HepG2 (cell line): ENCODE measurements at regions not wholly inside any gene's neighbourhood (a gene's known extent, or its start where the extent isn't known, plus 50 kb on each side); places are given as distances from the start of the nearest gene placed in this dataset.

Experiments
- ATAC-seq: fragments of 200-7000 bp; cut with Tn5 transposase; 3 replicates; pipeline ENCODE4 v1.9.1; 2020; ENCODE audit warnings: mild to moderate bottlenecking, moderate library complexity
- BruUV-seq: library from RNA; stranded (reverse); fragments of 400-500 nt; replicated peaks from 2 replicates; lab custom pipeline; 2021; lab: Mats Ljungman, UMichigan
- CTCF ChIA-PET: fragments of 300-600 bp; formaldehyde crosslinking; extraction: SDS; loops from one replicate; lab custom pipeline; 2021; ENCODE audit warnings: low total read pairs, inconsistent platforms, low intra/inter-chr PET ratio; lab: Yijun Ruan, JAX
- POLR2A ChIA-PET: fragments of 350-600 bp; sonication (Branson Sonifier 250); formaldehyde crosslinking; loops from one replicate; lab custom pipeline; 2020; ENCODE audit warnings: antibody characterized with exemption, inconsistent platforms; lab: Yijun Ruan, JAX
- DNase-seq: peaks from one replicate; pipeline ENCODE4 v3.0.0-alpha.2; 2015; ENCODE audit warnings: low spot score
- FAIRE-seq: peaks from 3 replicates; lab custom pipeline; 2011; peaks lifted over from hg19 to GRCh38; lab: Jason Lieb, UNC
- H2AFZ ChIP-seq: one replicate; pipeline ENCODE4 v1.6.1; 2011; ENCODE audit warnings: low read length, inconsistent platforms
- H3K27ac ChIP-seq: fragments of 300-600 bp; 3 replicates; pipeline ENCODE4 v1.8.0; 2011; ENCODE audit warnings: mixed run types, mild to moderate bottlenecking, mixed read lengths, low read length, inconsistent platforms; ENCODE audit not compliant: insufficient read depth; ENCODE audit errors: extremely low read length
- H3K27me3 ChIP-seq, 2 experiments: fragments of 200-600 bp in 1 of 2; 2 replicates in 1 of 2; 3 replicates in 1 of 2; pipeline versions ENCODE4 v1.6.0 to v1.8.0; 2011; ENCODE audit warnings: low read length in 2 of 2, mild to moderate bottlenecking in 2 of 2, moderate library complexity in 2 of 2, inconsistent platforms in 1 of 2; ENCODE audit not compliant: insufficient read depth in 2 of 2, control insufficient read depth in 1 of 2
- H3K36me3 ChIP-seq, 2 experiments: fragments of 200-600 bp in 1 of 2; replicated peaks in 1 of 2; 2 replicates in 1 of 2; 3 replicates in 1 of 2; pipeline versions ENCODE4 v1.5.1 to v1.8.0; 2011; ENCODE audit warnings: low read length in 2 of 2, inconsistent platforms in 1 of 2; ENCODE audit not compliant: insufficient read depth in 2 of 2, control insufficient read depth in 1 of 2
- H3K4me1 ChIP-seq: 2 replicates; pipeline ENCODE4 v1.5.1; 2012; ENCODE audit warnings: low read length, inconsistent platforms; ENCODE audit not compliant: insufficient read depth
- H3K4me2 ChIP-seq: 2 replicates; pipeline ENCODE4 v1.6.0; 2011; ENCODE audit warnings: low read depth, low read length, inconsistent platforms
- H3K4me3 ChIP-seq, 3 experiments: fragments of 200-600 bp in 1 of 3; sonication (generic), shearing (Covaris generic) in 1 of 3; replicated peaks in 1 of 3; 2 replicates each; pipeline ENCODE4 v1.5.1; 2011 to 2016; ENCODE audit warnings: low read length in 3 of 3, inconsistent platforms in 2 of 3, low read depth in 2 of 3, mild to moderate bottlenecking in 2 of 3, control low read depth in 1 of 3, mixed read lengths in 1 of 3; ENCODE audit not compliant: insufficient read depth in 1 of 3
- H3K79me2 ChIP-seq: one replicate; pipeline ENCODE4 v1.6.1; 2011; ENCODE audit warnings: low read length, inconsistent platforms; ENCODE audit not compliant: insufficient read depth
- H3K9ac ChIP-seq: 2 replicates; pipeline ENCODE4 v1.6.0; 2011; ENCODE audit warnings: mild to moderate bottlenecking, low read depth, low read length, inconsistent platforms; ENCODE audit not compliant: insufficient read depth
- H3K9me3 ChIP-seq: 2 replicates; pipeline ENCODE4 v1.5.1; 2012; ENCODE audit warnings: mild to moderate bottlenecking, low read length
- H4K20me1 ChIP-seq: 2 replicates; pipeline ENCODE4 v1.6.0; 2011; ENCODE audit warnings: inconsistent platforms, mild to moderate bottlenecking, low read length, moderate library complexity; ENCODE audit not compliant: insufficient read depth
- CCAR2 ChIP-seq: fragments of 200-400 bp; formaldehyde crosslinking; optimal IDR thresholded peaks from 2 replicates; pipeline ENCODE3; 2018; ENCODE audit warnings: low read depth, mild to moderate bottlenecking, low read length, moderate library complexity
- CENPX ChIP-seq: sonication (generic); formaldehyde crosslinking; IDR thresholded peaks from 2 replicates; pipeline ENCODE4 v1.9.0; 2021; ENCODE audit warnings: mild to moderate bottlenecking, missing genetic modification reagents, moderate library complexity
- DNMT1 ChIP-seq: sonication (generic); formaldehyde crosslinking; IDR thresholded peaks from 2 replicates; pipeline ENCODE4 v1.5.1; 2020; ENCODE audit warnings: mild to moderate bottlenecking, missing genetic modification reagents
- NFE2 ChIP-seq: sonication (generic); formaldehyde crosslinking; IDR thresholded peaks from 2 replicates; pipeline ENCODE4 v1.4.0; 2020; ENCODE audit warnings: missing genetic modification reagents
- PLRG1 ChIP-seq: fragments of 450-650 bp; conservative IDR thresholded peaks from 2 replicates; pipeline ENCODE4 v1.6.1; 2016
- ZBTB37 ChIP-seq: sonication (generic); formaldehyde crosslinking; IDR thresholded peaks from 2 replicates; pipeline ENCODE4 v1.4.0; 2020; ENCODE audit warnings: mild to moderate bottlenecking, missing genetic modification reagents
- ZGPAT ChIP-seq: IDR thresholded peaks from 2 replicates; pipeline ENCODE4 v1.6.1; 2016; ENCODE audit warnings: mild to moderate bottlenecking
- ZNF207 ChIP-seq: fragments of 450-650 bp; IDR thresholded peaks from 2 replicates; pipeline ENCODE4 v1.6.1; 2016; ENCODE audit warnings: antibody characterized with exemption, borderline replicate concordance
- ZNF496 ChIP-seq: sonication (generic); formaldehyde crosslinking; IDR thresholded peaks from 2 replicates; pipeline ENCODE4 v1.8.1; 2023; ENCODE audit warnings: mild to moderate bottlenecking, moderate library complexity, missing genetic modification reagents; ENCODE audit not compliant: insufficient replicate concordance
- ZNF839 ChIP-seq: sonication (generic); formaldehyde crosslinking; IDR thresholded peaks from 2 replicates; pipeline ENCODE4 v1.4.0; 2020; ENCODE audit warnings: missing genetic modification reagents, mild to moderate bottlenecking, borderline replicate concordance
- in situ Hi-C: cut with HindIII; loops from 2 replicates; pipeline ENCODE4 v1.10.0; 2017; ENCODE audit warnings: low pct_unique_long_range_greater_than_20kb; ENCODE audit not compliant: extremely low pct_ligation_motif_present
- intact Hi-C: fragments of 100-400 bp; cut with micrococcal nuclease; formaldehyde crosslinking; loops from one replicate; pipeline ENCODE4 v1.10.0; 2022; ENCODE audit not compliant: unreplicated experiment
- TF ChIP-seq, protein P1 (sequence below): sonication (generic); formaldehyde crosslinking; IDR thresholded peaks from 2 replicates; pipeline ENCODE4 v1.8.1; 2023; ENCODE audit warnings: mild to moderate bottlenecking, moderate library complexity, missing genetic modification reagents

- Histone ChIP-seq H3K4me2 (no peak overlapping the region), H3K4me3 (no peak overlapping the region), H3K9ac (no peak overlapping the region), H3K9me3 (no peaks in the 10 kb centered on the region), H2AFZ (no peak overlapping the region), H3K79me2 (no peaks in the 10 kb centered on the region), H4K20me1 (no peaks in the 10 kb centered on the region), H3K36me3 (no peaks in the 10 kb centered on the region), H3K4me1 (no peaks in the 10 kb centered on the region), H3K27ac (no peak overlapping the region), H3K27me3 (no peaks in the 10 kb centered on the region)
- DNase-seq (no peak), ATAC-seq (no peak), FAIRE-seq (no peak)
- ChIA-PET CTCF (no interaction called here), POLR2A (no interaction called here)
- TF ChIP-seq ZNF496 (CRISPR knock-in tag): no peak
- TF ChIP-seq ZBTB37 (CRISPR knock-in tag): no peak
- no peak for TF ChIP-seq PLRG1
- TF ChIP-seq NFE2 (CRISPR knock-in tag): no peak
- TF ChIP-seq ZGPAT (CRISPR knock-in tag): no peak
- TF ChIP-seq ZNF207: no peak
- TF ChIP-seq ZNF839: no peak
- TF ChIP-seq, protein P1, sequence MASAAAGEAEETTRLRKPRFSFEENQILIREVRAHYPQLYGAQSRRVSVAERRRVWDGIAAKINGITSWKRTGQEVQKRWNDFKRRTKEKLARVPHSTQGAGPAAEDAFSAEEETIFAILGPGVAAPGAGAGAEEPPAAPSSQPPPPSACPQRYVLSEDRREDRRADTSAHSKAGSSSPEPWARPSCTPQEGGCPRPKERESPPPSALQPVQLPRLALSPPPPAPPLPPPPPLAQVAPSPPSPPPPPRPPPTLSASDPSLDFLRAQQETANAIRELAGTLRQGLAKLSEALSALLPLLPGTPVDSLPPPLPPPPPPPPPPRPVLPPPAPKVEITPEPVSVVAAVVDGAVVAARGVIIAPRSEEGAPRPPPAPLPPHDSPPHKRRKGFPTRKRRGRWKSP: no peak
- TF ChIP-seq CCAR2: no peak
- no peak for TF ChIP-seq CENPX (CRISPR knock-in tag)
- no peak for TF ChIP-seq DNMT1 (CRISPR knock-in tag)
- intact Hi-C loops (no loop called here), in situ Hi-C loops (no loop called here)
- no TSS peak for BruUV-seq
These were observed 724.7 kb upstream of the FZD8 start for GRCh38 chr10:36366843-36367242.
